HuH-7 (cell line): ENCODE measurements at regions not wholly inside any gene's neighbourhood (a gene's known extent, or its start where the extent isn't known, plus 50 kb on each side); places are given as distances from the start of the nearest gene placed in this dataset.
"Not testable (repeated sequence)": the region's sequence is repeated elsewhere in the genome, so short reads cannot be mapped to it uniquely, and the experiment has no call there.

ENCODE experiments used
- DNase-seq: peaks from one replicate; pipeline ENCODE4 v3.0.0; 2011; ENCODE audit warnings: low spot score

DNA sequence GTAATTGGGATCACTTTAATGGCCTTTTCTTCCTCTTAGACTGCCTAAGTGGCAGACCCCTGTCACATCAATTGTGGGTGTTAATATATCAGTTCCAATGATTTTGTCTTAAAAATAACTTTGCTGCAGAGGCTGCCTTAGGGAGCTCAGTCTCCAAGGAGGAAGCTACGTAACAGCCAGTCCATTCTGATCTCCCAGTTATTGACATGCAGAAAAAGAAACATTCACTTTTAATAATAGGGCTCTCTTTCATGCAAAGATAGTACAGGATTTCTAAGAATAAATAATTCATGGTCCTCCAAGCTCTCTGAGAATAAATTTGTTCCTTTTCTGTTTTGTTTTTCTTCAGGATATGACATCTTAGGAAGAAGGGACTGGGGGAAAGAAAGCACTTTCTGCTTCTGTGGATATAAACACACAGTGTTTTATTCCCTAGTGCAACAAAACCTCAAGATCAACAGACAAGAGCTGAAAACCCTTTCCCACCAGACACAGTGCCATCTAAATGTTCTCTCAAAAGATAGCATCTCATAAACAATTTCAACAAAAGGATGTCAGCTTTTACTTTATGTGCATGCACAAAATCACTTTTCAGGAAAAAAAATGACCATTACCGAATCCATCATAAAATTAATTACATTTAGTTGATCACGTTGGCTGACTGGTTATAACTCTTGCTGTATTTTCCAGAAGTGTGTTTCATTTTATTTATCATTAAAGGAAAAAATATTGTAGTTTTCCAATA, 372.4 kb upstream of the SLC7A11 start:
- DNase-seq, result no peak

DNA sequence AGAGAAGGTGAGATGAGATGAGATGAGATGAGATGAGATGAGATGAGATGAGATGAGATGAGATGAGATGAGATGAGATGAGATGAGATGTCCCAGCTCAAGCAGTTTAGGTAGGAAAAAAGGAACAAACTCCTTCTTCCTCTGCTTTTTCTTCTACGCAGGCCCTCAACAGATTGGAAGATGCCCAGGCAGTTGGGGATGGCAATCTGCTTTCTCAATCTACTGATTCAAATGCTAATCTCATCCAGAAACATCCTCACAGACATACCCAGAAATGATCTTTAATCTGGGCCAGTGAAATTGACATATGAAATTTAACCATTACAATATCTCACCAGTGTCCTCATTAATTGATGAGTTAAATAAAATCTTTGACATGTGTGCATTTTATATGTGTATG, 370.3 kb upstream of the SLC7A11 start:
- no peak for DNase-seq

DNA sequence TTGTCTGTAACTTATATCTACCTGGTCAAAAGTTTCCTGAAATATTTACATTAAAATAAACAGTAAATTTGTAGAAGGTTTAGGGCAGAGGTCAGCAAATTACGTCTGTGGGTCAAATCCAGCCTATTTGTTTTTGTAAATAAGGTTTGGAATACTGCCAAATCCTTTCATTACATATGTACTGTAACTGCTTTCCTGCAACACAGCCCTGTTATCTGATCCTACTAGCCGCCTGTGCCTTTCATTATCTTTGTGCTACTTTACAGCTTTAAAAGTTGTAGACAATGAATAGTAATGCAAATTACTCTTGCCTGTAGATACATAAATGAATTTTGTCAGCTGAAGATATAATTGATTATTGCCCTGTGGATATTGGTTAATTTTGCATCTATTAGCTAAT, 369.6 kb upstream of the SLC7A11 start:
- DNase-seq, result peak; percentile 9

DNA sequence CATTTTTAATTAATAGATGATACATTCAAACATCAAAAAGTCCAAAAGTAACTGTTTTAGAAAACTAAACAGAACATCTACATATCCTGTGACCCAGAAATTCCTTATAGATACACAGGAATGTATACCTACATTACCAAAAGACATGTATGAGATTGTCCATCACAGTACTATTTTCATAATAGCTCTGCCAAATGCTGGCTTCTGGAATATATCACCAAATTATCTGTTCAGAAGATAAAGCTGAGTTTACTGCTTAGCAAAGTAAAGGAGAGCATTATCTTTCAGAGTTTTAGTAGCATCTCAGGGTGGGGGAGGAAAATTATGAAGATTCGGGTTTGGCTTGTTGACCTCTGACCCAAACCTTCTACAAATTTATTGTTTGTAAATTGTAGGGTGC, 368.9 kb upstream of the SLC7A11 start:
- no peak for DNase-seq

DNA sequence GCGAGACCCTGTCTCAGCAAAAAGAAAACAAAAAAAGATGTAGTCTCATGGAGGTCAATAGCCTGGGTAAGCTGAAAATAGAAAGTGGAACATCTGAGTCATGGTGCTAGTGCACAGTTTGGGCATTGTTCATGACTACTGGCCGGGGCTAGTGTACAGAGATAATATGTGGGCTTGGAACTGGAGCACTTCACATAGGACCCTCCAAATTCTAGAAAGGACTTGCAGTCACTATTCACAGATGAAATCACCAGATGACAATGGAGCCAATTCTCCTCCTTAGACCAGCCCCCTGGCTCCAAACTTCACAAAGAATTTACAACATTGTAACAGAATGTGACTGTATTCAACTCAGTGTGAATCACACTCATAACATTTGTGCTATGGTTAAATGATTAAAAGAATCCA, 367.8 kb upstream of the SLC7A11 start:
- DNase-seq, result no peak

DNA sequence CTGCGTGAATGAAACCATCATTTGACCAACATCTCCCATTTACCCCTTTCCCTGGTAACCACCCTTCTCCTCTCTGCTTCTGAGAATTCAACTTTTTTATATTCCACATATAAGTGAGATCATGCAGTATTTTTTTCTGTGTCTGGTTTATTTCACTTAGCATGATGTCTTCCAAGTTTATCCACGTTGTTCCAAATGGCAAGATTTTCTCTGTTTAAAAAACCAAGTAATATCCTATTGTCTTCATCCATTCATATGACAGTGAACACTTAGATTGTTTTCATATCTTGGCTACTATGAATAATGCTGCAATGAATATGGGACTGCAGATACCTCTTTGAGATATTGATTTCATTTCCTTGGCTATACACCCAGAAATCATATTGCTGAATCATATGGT, 362.4 kb upstream of the SLC7A11 start:
- no peak for DNase-seq

DNA sequence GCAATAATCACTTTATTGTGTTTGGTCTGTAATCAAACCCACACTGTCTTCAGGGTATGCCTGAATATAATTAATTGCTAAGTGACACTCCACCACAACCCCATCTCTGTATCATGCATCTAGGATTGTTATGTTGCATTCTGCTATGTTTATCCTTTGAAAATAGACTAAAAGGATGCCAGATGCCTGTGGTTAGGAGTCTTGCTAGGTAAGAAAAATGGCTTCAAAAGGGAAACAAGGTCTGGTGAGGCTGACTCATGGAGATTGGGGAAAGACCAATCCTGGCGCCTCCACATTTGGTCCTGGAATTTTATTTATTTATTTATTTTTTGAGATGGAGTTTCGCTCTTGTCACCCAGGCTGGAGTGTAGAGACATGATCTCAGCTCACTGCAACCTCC, 360.5 kb upstream of the SLC7A11 start:
- no peak for DNase-seq

DNA sequence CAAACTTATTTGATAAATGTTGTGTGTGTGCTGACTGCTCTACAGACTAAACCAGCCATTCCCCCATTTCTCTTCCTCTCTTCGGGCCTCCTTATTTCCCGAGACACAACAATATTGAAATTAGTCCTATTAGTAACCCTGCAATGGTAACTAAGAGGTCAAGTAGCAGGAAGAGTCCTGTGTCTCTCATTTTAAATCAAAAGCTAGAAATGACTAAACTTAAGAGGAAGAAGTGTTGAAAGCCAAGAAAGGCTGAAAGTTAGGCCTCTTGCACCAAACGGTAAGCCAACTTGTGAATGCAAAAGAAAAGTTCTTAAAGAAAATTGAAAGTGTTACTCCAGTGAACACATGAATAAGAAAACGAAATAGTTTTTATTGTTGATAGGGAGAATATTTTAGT, 357.8 kb upstream of the SLC7A11 start:
- DNase-seq, result no peak

DNA sequence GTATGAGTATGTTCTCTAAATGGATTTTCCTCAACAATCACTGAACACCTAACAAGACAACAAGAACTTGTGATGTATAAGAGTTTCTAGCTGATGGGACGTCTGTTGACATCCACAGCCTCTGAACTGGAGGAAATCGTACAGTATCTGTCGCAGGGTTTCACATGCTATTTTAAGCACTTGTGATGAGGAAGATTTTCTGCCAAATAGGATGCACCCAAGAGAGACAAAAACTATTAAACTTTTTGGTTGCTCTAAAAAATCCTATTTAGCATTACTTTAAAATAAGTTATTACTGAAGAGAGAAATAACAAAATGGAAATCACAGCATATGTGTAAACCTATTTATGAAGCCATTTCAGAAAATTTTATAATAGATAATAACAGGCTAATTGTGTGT, 356.1 kb upstream of the SLC7A11 start:
- DNase-seq, result no peak

DNA sequence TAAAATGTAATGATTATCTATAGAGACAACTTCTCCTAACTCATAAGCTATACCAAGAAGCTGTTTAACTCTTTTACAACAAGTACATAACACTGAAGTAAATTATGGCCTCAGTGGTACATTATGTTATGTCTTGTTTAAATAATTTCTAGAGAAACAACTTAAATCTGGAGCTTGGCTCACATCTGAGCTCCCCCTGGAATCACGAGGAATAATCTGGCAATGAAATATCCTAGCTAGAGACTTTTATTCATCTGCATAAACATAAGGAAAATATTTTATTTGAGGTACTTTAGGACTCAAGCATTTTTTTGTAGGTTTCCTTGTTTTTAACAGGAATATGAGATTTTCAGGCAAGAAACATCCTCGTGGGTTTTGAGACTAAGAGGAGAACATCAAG, 354.7 kb upstream of the SLC7A11 start:
- DNase-seq, result no peak

DNA sequence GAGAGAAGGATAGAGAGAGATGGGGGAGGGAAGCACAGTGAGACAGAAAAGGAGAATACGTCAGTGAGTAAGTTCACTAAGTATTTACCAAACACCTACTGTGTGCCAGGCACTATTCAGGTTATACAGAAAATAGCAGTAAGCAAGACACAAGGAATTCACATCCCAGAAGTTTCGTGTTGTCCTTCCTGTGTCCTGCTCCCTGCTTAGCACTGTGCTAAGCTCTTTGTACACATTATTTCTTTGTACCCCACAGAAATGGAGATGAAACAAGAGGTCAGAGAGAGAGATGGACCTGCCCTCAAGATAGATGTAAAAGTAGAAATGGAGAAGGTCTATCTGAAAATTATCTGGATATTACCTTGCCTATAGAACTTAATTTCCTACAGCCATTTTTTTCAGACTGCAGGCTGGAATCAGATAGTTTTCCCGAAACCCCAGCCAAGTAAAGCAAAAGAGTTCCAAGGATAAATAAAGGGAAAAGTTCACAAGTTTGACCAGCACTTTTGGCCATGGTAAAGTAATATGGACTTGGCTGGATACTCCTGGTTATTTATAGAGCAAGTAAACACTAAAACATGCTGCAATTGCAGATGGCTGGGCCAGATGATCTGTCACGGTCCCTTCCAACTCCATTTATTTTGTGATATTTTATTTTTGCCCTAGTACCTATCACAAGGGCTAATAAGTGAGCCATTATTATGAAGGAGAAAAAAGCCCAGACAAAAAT, 353.7 kb upstream of the SLC7A11 start:
- no peak for DNase-seq

DNA sequence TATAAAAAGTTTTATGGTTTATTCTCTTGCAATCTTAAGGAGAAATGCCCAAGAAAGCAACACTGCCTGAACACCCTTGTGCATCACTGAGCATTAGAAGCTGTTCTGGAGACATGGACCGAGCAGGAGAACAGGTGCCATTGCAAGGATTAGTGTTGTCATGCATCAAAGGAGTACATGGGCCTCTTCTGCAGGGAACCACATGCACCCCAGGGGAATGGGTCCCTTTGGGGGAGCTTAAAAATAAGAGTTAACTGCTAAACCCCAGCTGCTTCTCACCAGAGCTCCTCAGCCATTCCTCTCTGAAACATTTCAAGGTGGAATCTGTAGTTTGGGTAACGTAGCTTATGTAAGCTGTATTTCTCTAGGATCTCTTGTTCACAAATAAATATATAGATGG, 353.0 kb upstream of the SLC7A11 start:
- DNase-seq, result no peak

DNA sequence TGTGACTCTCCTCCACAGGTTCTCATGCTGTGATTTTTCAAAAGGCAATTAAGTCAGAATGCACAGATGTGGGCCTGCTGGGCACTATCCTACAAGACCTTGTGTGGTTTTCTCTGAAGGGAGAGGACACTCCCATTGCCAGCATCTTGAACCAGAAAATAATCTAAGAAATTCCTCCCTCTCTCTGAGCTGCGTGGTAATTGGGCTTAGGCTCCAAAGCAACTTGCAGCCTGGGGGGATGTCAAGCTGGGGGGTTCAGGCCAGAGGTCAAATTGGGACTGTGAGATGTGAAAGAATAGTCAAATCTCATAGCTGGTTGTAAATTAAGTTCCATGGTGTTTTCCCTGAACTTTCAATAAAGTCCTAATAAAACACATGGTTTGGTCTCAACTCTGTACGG, 350.6 kb upstream of the SLC7A11 start:
- DNase-seq, result no peak

DNA sequence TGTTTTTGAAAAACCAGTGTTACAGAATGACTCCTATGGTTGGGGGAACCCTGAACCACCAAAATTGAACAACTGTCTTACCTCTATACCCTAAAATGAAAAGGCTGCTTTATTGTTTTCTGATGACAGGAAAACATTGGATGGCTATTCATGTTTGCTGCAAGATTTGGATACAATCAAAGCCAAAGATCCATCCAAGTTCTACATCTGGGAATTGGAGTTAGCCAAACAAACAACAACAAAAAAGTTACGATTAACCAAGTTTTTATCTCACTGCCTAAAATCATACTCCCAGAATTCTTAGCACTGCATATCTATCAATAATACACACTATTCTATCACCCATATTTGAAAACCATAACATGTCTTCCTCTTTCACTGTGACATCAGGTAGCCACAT, 349.7 kb upstream of the SLC7A11 start:
- DNase-seq, result no peak

DNA sequence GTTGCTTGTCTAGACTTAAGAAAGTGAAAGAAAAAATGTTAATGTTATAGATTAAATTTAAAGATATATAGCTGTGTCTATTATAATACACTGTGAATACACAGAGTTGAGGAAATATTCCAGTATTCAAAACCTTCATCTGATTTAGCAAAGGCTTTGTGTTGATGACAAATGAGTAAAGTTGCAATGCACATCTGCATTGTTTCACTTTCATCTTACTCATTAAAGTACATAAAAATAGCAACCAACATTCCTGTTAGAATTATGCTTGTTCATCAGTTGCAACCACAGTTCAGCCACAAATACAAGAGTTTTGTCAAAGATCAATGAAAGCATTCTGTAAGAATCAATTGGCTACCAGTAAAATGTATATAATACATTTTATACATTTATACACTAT, 346.4 kb upstream of the SLC7A11 start:
- no peak for DNase-seq

DNA sequence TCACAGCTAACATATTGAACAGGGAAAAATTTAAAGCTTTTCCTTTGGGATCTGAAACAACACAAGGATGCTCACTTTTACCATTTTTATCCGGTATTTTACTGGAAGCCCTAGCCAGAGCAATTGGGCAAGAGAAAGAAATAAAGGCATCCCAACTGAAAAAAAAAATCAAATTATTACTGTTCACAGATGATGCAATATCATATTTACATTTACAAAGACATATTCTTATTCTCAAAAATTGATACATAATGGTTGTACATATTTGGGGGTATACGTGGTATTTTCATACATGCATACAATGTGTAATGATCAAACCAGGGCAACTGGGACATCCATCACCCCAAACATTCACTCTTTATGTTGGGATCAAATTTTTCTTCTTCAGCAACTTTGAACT, 337.0 kb upstream of the SLC7A11 start:
- no peak for DNase-seq

DNA sequence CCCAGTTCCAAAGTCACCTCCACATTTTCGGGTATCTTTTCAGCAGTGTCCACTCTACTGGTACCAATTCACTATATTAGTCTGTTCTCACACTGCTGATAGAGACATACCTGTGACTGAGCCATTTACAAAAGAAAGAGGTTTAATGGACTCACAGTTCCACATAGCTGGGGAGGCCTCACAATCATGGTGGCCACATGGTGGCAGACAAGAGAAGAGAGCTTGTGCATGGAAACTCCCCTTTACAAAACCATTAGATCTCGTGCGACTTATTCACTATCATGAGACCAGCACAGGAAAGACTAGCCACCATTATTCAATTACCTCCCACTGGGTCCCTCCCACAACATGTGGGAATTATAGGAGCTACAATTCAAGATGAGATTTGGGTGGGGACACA, 335.7 kb upstream of the SLC7A11 start:
- DNase-seq, result not testable (repeated sequence)

DNA sequence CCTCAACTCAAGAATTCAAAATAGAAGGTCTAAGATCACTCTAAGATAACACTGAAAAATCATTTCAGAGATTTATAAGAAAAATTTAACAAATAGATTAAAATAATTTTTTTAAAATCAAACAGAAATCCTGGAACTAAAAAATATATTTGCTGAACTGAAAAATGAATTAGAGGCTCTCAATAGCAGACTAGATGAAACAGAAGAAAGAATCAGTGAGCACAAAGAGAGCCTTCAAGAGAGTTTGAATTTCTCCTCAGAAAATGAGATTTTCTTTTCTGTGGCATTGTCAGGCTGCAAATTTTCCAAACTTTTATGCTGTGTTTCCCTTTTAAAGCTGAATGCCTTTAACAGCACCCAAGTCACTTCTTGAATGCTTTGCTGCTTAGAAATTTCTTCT, 335.0 kb upstream of the SLC7A11 start:
- no peak for DNase-seq

DNA sequence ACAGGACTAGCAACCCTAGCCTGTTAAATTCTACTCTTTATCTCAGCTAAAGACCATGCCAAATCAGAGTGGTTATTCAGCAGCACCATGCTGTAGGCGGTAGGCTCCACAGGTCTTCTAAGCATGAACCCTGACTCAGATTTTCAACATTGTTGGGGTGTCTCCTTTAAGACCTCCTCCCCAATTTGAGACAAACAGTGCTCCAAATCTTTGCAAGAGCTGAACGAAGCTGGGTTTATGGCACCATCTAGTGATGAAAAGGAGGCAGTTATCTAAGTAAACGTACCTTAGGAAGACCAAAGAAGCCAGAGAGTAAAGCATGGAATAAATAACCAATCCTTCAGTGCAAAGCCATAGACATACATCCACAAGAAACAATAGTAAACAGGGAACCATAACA, 334.5 kb upstream of the SLC7A11 start:
- peak; percentile 19 for DNase-seq

DNA sequence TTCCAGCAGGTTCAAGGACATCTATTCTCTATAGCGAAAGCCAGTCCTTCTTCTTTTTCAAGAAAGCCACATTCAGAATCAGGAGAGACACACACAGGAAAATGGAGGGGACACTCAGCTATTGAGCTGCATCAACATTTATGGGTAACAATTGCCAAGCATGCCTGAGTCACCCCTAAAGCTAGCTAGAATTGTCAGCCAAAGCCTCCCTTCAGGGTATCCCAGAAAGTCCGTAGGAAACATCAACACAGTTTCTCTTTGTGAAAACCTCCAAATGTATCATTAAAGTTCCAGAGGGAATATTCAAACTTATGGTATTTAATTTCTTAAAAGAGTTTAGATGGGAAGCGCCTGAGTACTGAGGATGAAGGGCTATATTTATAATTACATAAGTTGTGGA, 331.1 kb upstream of the SLC7A11 start:
- no peak for DNase-seq

DNA sequence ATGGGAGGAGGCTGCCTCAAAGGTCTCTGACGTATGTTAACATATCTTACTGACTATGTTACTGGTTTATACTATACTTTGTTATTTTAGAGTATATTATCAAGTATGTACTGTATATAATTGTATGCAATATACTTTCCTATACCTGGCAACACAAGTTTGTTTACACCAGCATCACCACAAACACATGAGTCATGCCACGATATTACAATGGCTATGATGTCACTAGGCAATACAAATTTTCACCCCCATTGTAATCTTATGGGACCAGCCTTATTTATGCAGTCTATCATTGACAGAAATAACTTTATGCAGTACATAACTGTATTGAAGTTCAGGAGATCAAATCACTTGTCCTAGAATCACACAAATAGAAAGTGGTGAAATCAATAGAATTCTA, 329.9 kb upstream of the SLC7A11 start:
- DNase-seq, result no peak

DNA sequence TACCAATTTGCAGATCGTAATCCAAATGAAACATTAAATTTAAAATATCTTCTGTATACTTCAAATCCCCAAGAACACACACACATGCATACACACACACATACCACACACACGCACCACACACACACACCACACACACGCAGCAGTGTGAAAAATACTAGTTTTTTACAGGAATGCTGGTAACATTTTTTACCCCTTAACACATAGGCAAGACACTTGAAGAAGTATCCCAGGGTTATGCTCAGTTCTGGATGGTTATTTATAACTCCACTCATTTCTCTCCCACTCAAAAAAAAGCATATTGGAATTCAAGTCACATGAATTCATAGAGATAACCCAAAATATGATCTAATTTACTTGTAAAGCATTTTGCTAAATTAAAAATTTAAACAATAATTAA, 325.5 kb upstream of the SLC7A11 start:
- DNase-seq, result no peak

DNA sequence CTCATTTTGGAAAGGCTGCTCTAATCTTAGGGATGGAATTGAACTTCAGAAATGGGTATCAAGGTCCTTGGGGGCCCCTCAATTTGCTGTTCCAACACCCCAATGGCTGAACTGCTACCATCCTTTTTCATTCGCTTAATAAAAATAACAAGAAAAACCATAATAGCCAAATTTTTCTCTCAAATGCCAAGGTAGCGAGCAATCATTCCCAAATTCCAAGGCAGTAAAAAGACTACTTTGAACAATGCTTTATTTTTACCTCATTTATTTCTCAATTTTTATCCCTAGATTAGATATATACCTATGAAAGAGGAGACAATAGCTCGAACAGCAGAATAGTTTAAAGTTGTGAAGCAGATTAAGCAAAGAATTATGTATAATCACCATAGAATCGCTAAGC, 323.4 kb upstream of the SLC7A11 start:
- DNase-seq, result no peak

DNA sequence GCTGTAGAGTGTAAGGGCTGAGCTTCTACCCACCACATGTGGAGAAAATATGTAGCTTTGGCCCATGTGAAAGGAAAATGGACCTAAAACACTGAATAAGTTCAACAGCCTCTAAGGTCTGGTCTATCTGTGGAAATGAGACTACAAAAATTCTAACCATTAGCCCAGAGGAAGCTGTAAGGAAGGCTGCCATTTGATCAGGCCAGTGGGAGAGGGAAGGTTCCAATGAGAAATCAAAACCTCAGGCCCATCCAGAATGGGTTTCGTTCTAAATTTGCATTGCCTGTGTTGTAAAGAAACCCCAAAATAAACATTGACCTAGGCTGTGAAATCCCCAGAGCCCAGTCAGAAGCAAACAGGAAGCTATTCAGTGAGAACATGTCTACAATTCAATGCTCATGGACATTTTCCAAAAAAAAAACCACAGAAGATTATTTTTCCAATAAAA, 320.4 kb upstream of the SLC7A11 start:
- DNase-seq, result no peak
